SKM-1 (cell line): ENCODE measurements at regions not wholly inside any gene's neighbourhood (a gene's known extent, or its start where the extent isn't known, plus 50 kb on each side); places are given as distances from the start of the nearest gene placed in this dataset.
"Not testable (repeated sequence)": the region's sequence is repeated elsewhere in the genome, so short reads cannot be mapped to it uniquely, and the experiment has no call there.

Source experiments
- DNase-seq: peaks from one replicate; lab custom pipeline; 2025; ENCODE audit not compliant: unreplicated experiment; lab: John Stamatoyannopoulos, UW

GRCh38 chr21:35811191-35811806, 249.0 kb downstream of the SETD4 start:
- DNase-seq: no peak

- DNase-seq: no peak
Observed at GRCh38 chr21:35810431-35810970, 249.8 kb downstream of the SETD4 start.

GRCh38 chr21:35801391-35801790, 258.9 kb downstream of the SETD4 start:
- no peak for DNase-seq

- not testable (repeated sequence) for DNase-seq
Observed at GRCh38 chr21:35800796-35801385, 259.4 kb downstream of the SETD4 start.

- DNase-seq: no peak
Observed at GRCh38 chr21:35796844-35797243, 263.5 kb downstream of the SETD4 start.

GRCh38 chr21:35794527-35794926, 265.8 kb downstream of the SETD4 start:
- DNase-seq: not testable (repeated sequence)

- no peak for DNase-seq
Observed at GRCh38 chr21:35792569-35793305, 267.6 kb downstream of the SETD4 start.

DNA sequence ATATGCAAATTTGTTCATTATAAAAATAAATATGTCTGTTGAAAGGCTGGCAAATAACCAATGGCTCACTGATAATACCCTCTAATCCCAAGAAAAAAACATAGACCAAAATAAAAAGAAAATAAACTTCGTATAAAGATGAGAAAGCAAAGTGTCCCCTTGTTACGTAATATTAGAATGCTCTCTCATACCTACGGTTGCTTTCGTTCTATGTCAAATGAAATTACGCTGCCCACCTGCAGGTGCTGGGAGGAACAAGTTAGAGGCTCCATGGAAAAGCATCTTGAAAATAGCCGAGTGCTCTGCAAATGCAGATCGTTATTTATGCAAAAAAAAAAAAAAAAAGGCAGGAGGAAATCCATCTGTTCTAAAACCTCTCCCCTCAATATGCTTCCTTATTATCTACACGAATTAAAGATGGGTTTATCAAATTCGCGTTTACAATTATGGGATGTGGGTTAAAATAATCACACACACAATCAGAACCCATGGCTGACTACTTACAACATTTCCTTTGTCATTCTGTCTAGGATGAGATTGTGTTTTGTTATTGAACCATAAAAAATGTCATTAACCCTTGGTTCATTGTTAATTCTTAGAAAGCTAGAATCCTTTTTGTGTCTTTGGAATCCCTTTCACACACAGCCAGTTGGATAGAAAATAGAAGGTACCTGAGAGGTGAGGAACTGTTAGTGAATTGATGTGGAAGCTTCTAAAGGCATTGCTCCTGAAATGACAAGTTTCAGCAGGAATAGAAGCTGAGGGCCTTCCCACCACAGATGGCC, 268.6 kb downstream of the SETD4 start:
- no peak for DNase-seq

DNA sequence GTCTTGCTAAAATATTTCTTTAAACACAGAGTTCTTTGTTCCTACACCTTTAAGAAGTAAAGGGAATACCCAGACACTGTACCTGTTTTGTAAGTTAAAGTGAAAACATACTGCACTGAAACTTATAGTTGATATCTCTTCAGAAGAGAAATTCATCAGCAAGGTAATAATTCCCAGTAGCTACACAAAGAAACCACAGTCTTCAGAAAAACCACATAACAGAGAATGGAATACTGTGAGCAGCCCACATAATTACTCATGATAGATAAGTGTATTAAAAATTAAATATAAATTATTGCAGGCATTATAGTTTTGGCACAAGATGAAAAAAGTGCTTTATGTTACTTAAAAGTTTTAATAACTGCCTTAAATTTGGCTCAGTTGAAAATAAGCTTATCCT, 276.6 kb downstream of the SETD4 start:
- no peak for DNase-seq

DNA sequence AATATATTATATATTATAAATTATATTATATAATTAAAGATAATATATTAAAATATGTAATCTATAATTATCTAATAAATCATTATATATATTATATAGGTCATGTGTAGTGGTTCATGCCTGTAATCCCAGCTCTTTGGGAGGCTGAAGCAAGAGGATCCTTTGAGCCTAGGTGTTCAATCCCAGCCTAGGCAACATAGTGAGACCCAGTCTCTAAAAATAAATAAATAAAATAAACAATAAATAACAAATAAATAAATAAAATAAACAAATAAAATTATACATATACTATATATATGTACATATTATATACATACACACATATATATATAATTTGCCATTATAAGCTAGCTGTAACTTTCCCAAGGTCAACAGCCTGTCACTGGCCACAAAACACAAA, 277.7 kb downstream of the SETD4 start:
- no peak for DNase-seq

GRCh38 chr21:35780983-35781382, 279.3 kb downstream of the SETD4 start:
- no peak for DNase-seq

GRCh38 chr21:35779690-35780570, 280.4 kb downstream of the SETD4 start:
- DNase-seq: no peak

GRCh38 chr21:35779167-35779566, 281.2 kb downstream of the SETD4 start:
- no peak for DNase-seq

- no peak for DNase-seq
Observed at GRCh38 chr21:35777081-35777480, 283.2 kb downstream of the SETD4 start.

DNA sequence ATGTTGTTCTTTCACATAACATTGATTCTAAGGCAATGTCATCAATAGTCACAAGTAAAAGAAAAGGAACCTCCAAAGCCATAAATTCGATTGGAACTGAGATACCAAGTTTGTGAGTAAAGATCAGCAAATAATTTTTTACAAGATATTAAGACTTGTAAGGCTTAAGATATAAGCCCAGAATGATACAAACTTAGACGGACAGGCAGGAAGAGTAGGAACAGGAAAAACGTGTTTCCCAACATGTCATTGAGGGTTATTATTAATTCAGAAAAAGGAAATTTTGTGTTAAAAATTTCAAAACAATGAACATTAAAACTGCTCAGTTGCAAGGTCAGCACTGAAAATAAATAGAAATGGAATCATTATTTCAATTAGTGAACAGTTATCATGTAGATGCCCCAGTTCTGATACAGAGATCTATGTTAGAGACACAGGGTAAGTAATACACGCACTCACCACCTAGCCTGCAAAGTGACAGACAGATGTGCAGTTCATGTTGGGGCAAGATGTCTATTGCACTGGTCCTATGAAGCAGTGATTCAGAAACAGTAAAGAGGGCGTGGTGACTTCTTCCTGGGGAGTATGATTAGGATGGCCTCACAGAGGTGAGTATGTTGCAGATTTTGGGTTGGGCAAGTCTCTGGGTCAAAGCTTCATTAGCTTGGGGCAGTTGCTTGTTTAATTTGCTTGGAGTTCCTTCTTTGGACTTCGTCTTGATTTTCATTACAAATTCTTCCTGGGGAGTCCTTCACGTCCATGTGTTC, 284.4 kb downstream of the SETD4 start:
- DNase-seq: no peak

DNA sequence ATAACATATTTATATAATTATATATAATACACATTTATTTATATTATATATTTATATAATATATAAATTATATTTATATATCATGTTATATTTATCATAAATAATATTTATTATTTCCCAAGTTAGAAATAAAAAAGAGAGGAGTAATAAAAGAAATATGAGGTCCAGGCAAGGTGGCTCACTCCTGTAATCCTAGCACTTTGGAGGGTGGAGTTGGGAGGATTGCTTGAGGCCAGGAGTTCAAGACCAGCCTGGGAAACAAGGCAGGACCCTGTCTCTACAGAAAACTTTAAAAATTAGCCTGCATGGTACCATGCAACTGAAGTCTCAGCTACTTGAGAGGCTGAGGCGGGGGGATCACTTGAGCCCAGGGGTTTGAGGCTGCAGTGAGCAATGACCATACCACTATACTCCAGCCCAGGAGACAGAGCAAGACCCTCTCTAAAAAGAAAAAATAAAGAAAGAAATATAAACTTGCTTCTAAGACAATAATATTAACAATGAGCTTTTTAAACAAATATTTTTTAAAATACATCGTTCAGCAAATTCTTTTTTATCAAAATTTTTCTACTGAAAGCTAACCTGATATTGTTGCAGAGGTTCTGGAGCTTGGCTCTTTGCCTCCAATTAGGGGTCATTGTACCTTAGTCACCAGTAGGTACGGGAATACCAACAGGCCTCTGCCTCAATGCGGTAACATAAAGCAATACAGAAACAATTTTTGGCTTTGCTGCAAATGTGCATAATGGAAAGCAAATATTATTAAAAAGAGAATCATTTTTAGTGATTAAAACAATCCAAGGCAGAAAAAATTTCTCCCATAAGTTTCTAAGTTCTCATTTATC, 290.0 kb downstream of the SETD4 start:
- no peak for DNase-seq

DNA sequence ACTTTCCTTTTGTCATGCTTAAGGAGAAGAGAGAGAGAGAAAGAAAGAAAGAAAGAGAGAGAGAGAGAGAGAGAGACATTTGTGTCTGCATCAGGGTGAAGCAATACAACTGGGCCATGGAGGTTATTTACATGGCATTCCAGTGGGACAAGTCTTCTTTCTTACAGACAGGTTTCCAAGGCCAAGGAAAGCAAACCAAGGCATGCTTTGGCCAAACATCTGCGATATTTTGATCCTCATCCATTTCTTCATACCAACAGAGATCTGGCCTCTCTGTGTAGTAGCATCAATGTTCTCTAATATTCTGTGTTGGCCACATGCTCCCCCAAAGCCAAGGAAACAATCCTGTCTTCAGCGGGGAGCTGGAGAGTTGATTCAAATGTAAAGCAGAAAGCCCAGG, 292.1 kb downstream of the SETD4 start:
- DNase-seq: no peak

DNA sequence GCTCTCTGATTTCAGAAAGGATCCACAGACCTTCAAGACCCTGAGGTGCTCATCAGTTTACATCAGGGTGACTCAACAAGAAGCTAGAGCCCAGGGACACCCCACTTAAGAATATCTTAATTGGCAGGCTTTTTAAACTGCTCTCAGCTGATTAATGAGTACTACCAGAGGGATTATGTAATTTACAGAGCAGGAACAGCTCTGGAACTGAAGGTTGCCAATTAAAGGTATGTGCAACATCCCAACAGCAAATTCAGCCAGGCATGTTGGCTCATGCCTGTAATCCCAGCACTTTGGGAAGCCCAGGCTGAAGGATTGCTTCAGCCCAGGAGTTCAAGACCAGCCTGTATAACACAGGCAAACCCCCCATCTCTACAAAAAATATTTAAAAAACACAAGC, 295.7 kb downstream of the SETD4 start:
- DNase-seq: no peak

- no peak for DNase-seq
Observed at GRCh38 chr21:35764077-35764476, 296.2 kb downstream of the SETD4 start.
